Psoas muscle (tissue), 7 donors: ENCODE measurements at regions not wholly inside any gene's neighbourhood (a gene's known extent, or its start where the extent isn't known, plus 50 kb on each side); places are given as distances from the start of the nearest gene placed in this dataset.

Experiments used
- ATAC-seq, 4 donors: fragments of 200-7000 bp; cut with Tn5 transposase; one replicate each; pipeline ENCODE4 v1.9.1; 2020; ENCODE audit warnings: moderate library complexity in 3 of 4, mild to moderate bottlenecking in 2 of 4
- DNase-seq, 2 donors: peaks; one replicate each; pipeline ENCODE4 v3.0.0-alpha.2; 2020
- H3K27ac ChIP-seq: fragments of 200-600 bp; one replicate; pipeline ENCODE4 v1.8.0; 2022
- H3K27me3 ChIP-seq, 3 donors: fragments of 200-600 bp in 1 of 3; one replicate each; pipeline versions ENCODE4 v1.6.1 to v1.8.0; 2013 to 2022; ENCODE audit warnings: low read length in 2 of 3, mild to moderate bottlenecking in 2 of 3, moderate library complexity in 1 of 3; ENCODE audit not compliant: insufficient read depth in 3 of 3
- H3K36me3 ChIP-seq, 2 donors: fragments of 200-600 bp in 1 of 2; one replicate each; pipeline versions ENCODE4 v1.6.1 to v1.8.0; 2013 to 2022; ENCODE audit warnings: low read depth in 1 of 2, mild to moderate bottlenecking in 1 of 2, moderate library complexity in 1 of 2; ENCODE audit not compliant: insufficient read depth in 1 of 2
- H3K4me1 ChIP-seq: fragments of 200-600 bp; one replicate; pipeline ENCODE4 v1.8.0; 2022
- H3K4me3 ChIP-seq: fragments of 200-600 bp; one replicate; pipeline ENCODE4 v1.8.0; 2022; ENCODE audit warnings: mild to moderate bottlenecking
- H3K9me3 ChIP-seq: fragments of 200-600 bp; one replicate; pipeline ENCODE4 v1.8.0; 2022
- CTCF ChIP-seq: fragments of 200-600 bp; IDR thresholded peaks from one replicate; pipeline ENCODE4 v1.8.0; 2022; ENCODE audit warnings: antibody characterized with exemption
- WGBS, 3 donors: extraction: QIAGEN DNeasy Blood & Tissue Kit; methylation state at CpG; one replicate each; pipeline versions ENCODE4 v1.1.6 to v1.1.7; 2013; 5-methylcytosine and 5-hydroxymethylcytosine counted together
- intact Hi-C, 2 donors: fragments of 100-400 bp; cut with DNase I; formaldehyde crosslinking; loops; one replicate each; pipeline versions ENCODE4 v1.11.0 to v1.14.2; 2022
- donor health status: healthy with polysubstance abuse.
- donor health status: DM: no; HTN: no; CAD: no; lungs with moderate emphysema.
- donor health status: Bipolar disorder and iron deficiency.
- donor health status: healthy.
- donor health status: DM: yes; HTN: yes; CAD: no.
- donor health status: DM: no; HTN: no; CAD: no.
- donor health status: DM: yes; HTN: yes; CAD: no.

- Histone ChIP-seq H3K9me3 (no peaks in the 10 kb centered on the region), H3K36me3 (no peaks in the 10 kb centered on the region), H3K27ac (no peak overlapping the region), H3K27me3 (peaks cover 0 to 4% (median 0%) of the 10 kb centered on the region in 3 donors), H3K4me3 (no peak overlapping the region), H3K4me1 (no peaks in the 10 kb centered on the region)
- ATAC-seq (no peak), DNase-seq (no peak)
- intact Hi-C loops = loop anchor here in 1 of 2 donors (10.0 kb wide), 1 partner anchor 215 kb away; no protein-coding TSS in a partner anchor
- no peak for TF ChIP-seq CTCF
- 73 to 77% (median 75%) methylated on average over 7 to 8 of the region's 8 CpGs for WGBS, 3 donors
Measured at GRCh38 chr17:34140006-34140405, 115.1 kb upstream of the CCL2 start.

GRCh38 chr17:34141590-34141989 lies 113.5 kb upstream of the CCL2 start:
- 61 to 69% (median 65%) methylated on average over 2 of the region's 2 CpGs for WGBS, 3 donors
- Histone ChIP-seq H3K4me3 (no peak overlapping the region), H3K36me3 (no peaks in the 10 kb centered on the region), H3K9me3 (no peaks in the 10 kb centered on the region), H3K4me1 (no peaks in the 10 kb centered on the region), H3K27ac (no peak overlapping the region), H3K27me3 (peaks cover 0 to 4% (median under 1%) of the 10 kb centered on the region in 3 donors)
- no peak for ATAC-seq
- intact Hi-C loops = loop anchor here in 1 of 2 donors (10.0 kb wide), 1 partner anchor 217 kb away; no protein-coding TSS in a partner anchor
- no peak for DNase-seq
- TF ChIP-seq CTCF = no peak

- H3K4me1 ChIP-seq = no peaks in the 10 kb centered on the region
- H3K36me3 ChIP-seq = no peaks in the 10 kb centered on the region
- 74 to 89% (median 88%) methylated on average over 1 of the region's 1 CpG for WGBS, 3 donors
- H3K27ac ChIP-seq = no peak overlapping the region
- DNase-seq (no peak), ATAC-seq (no peak)
- intact Hi-C loops = loop anchor here in 1 of 2 donors (10.0 kb wide), 1 partner anchor 219 kb away; no protein-coding TSS in a partner anchor
- no peak for TF ChIP-seq CTCF
- peaks cover 0 to 13% (median 6%) of the 10 kb centered on the region in 3 donors for H3K27me3 ChIP-seq
- no peaks in the 10 kb centered on the region for H3K9me3 ChIP-seq
- H3K4me3 ChIP-seq = no peak overlapping the region
Measured at GRCh38 chr17:34143430-34143829, 111.7 kb upstream of the CCL2 start.

GRCh38 chr17:34146440-34147043 lies 108.5 kb upstream of the CCL2 start:
- Histone ChIP-seq H3K27me3 (peaks cover 0 to 13% (median 2%) of the 10 kb centered on the region in 3 donors), H3K36me3 (no peaks in the 10 kb centered on the region), H3K27ac (no peak overlapping the region), H3K4me3 (no peak overlapping the region), H3K9me3 (no peaks in the 10 kb centered on the region), H3K4me1 (no peaks in the 10 kb centered on the region)
- 40 to 46% (median 45%) methylated on average over 5 of the region's 5 CpGs for WGBS, 3 donors
- ATAC-seq (no peak), DNase-seq (no peak)
- intact Hi-C loops = loop anchor here in 1 of 2 donors (5.0 to 10.0 kb wide), 2 partner anchors 222 to 369 kb away; no protein-coding TSS in a partner anchor
- TF ChIP-seq CTCF = peak; percentile 11
